K562 (cell line): ENCODE measurements at regions not wholly inside any gene's neighbourhood (a gene's known extent, or its start where the extent isn't known, plus 50 kb on each side); places are given as distances from the start of the nearest gene placed in this dataset.

Experiments
- ELF2 ChIP-seq: fragments of 250-450 bp; sonication (Bioruptor Pico); IDR thresholded peaks from 2 replicates; pipeline ENCODE4 v1.5.0; 2021; ENCODE audit warnings: mild to moderate bottlenecking
- HDAC2 ChIP-seq: fragments of 450-650 bp; IDR thresholded peaks from 2 replicates; pipeline ENCODE4 v1.6.1; 2016; ENCODE audit warnings: mild to moderate bottlenecking

DNA sequence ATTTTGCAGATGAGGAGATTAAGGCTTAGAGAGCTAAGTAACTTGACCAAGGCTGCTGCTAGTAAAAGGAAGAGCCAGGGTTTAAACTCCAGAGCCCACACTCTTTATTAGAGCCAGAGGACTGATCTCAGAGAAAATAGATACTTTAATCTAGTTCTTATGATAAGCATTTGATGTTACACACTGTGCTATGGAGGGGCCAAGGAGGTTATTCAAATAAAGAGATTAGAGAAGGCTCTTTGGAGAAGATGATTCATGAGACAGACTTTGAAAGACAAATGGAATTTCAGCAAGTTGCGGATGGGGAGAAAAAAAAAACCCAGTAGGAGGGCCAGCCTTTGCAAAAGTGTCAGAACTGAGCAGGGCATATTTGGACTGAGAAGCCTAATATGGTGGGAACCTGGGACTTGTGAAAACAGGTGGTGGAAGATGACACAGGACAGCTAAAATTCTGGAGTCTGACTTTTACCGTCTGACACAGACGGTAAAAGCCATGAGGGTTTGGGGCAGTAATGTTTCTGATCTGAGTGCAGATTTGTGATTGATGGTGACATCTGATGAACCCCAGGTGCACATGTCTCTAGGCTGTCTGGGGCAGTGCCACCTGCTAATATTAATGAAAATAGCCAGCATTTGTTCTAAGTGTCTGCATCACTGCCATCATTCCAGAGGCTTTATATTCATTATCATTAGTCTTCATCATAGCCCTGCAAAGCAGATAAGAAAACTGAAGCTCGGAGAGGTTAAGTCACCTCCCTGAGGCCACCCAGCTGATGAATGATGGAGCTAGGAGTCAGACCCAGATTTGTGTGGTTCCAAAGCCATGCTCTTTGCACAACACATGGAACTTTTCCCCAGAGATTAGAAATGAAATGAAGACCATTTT, 65.3 kb upstream of the CXCL14 start:
- TF ChIP-seq HDAC2, result no peak
- no peak for TF ChIP-seq ELF2
